Mesenchymal stem cell (in vitro differentiated cells and primary cell): ENCODE measurements at regions not wholly inside any gene's neighbourhood (a gene's known extent, or its start where the extent isn't known, plus 50 kb on each side); places are given as distances from the start of the nearest gene placed in this dataset.

Experiments
- DNase-seq: peaks from one replicate; pipeline ENCODE4 v3.0.0-alpha.2; 2013
- H2AFZ ChIP-seq: one replicate; pipeline ENCODE4 v1.6.1; 2013; ENCODE audit warnings: low read depth, mild to moderate bottlenecking, control low read depth, inconsistent platforms, low read length, moderate library complexity
- H2AK5ac ChIP-seq: 2 replicates; pipeline ENCODE4 v1.6.1; 2013; ENCODE audit warnings: low read length, moderate library complexity, mild to moderate bottlenecking, inconsistent platforms; ENCODE audit not compliant: severe bottlenecking
- H2BK120ac ChIP-seq: one replicate; pipeline ENCODE4 v1.6.1; 2013; ENCODE audit warnings: low read depth, mild to moderate bottlenecking, inconsistent platforms, low read length, moderate library complexity
- H2BK12ac ChIP-seq, 2 experiments: one replicate each; pipeline ENCODE4 v1.6.1; 2013; ENCODE audit warnings: inconsistent platforms in 2 of 2, low read length in 2 of 2, mild to moderate bottlenecking in 2 of 2, moderate library complexity in 2 of 2, control low read depth in 1 of 2
- H2BK15ac ChIP-seq: one replicate; pipeline ENCODE4 v1.6.1; 2013; ENCODE audit warnings: mild to moderate bottlenecking, low read depth, inconsistent platforms; ENCODE audit not compliant: poor library complexity, severe bottlenecking
- H2BK5ac ChIP-seq: 2 replicates; pipeline ENCODE4 v1.6.1; 2013; ENCODE audit warnings: low read depth, mild to moderate bottlenecking, low read length, control low read depth, inconsistent platforms; ENCODE audit not compliant: poor library complexity, severe bottlenecking
- H3K14ac ChIP-seq, 2 experiments: one replicate each; pipeline ENCODE4 v1.6.1; 2013; ENCODE audit warnings: inconsistent platforms in 2 of 2, low read length in 2 of 2, control low read depth in 1 of 2, mild to moderate bottlenecking in 1 of 2, moderate library complexity in 1 of 2
- H3K18ac ChIP-seq, 2 experiments: one replicate each; pipeline ENCODE4 v1.6.1; 2013; ENCODE audit warnings: inconsistent platforms in 2 of 2, low read length in 2 of 2, control low read depth in 1 of 2, low read depth in 1 of 2, mild to moderate bottlenecking in 1 of 2
- H3K23ac ChIP-seq, 2 experiments: one replicate each; pipeline ENCODE4 v1.6.1; 2013; ENCODE audit warnings: inconsistent platforms in 2 of 2, low read length in 2 of 2, mild to moderate bottlenecking in 2 of 2, moderate library complexity in 2 of 2, control low read depth in 1 of 2
- H3K27ac ChIP-seq: 2 replicates; pipeline ENCODE4 v1.5.1; 2013; ENCODE audit warnings: mild to moderate bottlenecking, moderate library complexity, low read length, control low read depth, inconsistent platforms; ENCODE audit not compliant: poor library complexity, severe bottlenecking
- H3K27me3 ChIP-seq, 2 experiments: 2 replicates each; pipeline versions ENCODE4 v1.6.1 to v1.7.0; 2013; ENCODE audit warnings: low read length in 2 of 2, mild to moderate bottlenecking in 2 of 2, moderate library complexity in 2 of 2, control low read depth in 1 of 2, inconsistent platforms in 1 of 2; ENCODE audit not compliant: control insufficient read depth in 1 of 2, insufficient read depth in 1 of 2
- H3K36me3 ChIP-seq, 2 experiments: 2 replicates each; pipeline versions ENCODE4 v1.6.1 to v1.7.0; 2013; ENCODE audit warnings: low read length in 2 of 2, control low read depth in 1 of 2, inconsistent platforms in 1 of 2, low read depth in 1 of 2, mild to moderate bottlenecking in 1 of 2; ENCODE audit not compliant: insufficient read depth in 2 of 2, control insufficient read depth in 1 of 2
- H3K4ac ChIP-seq, 2 experiments: one replicate each; pipeline ENCODE4 v1.6.1; 2013; ENCODE audit warnings: inconsistent platforms in 2 of 2, low read length in 2 of 2, mild to moderate bottlenecking in 2 of 2, moderate library complexity in 2 of 2, control low read depth in 1 of 2, low read depth in 1 of 2
- H3K4me1 ChIP-seq: 2 replicates; pipeline ENCODE4 v1.6.1; 2013; ENCODE audit warnings: low read depth, low read length, control low read depth; ENCODE audit not compliant: control insufficient read depth, insufficient read depth
- H3K4me2 ChIP-seq: 2 replicates; pipeline ENCODE4 v1.6.1; 2013; ENCODE audit warnings: low read length, mild to moderate bottlenecking, inconsistent platforms; ENCODE audit not compliant: poor library complexity, severe bottlenecking
- H3K4me3 ChIP-seq, 2 experiments: 2 replicates each; pipeline versions ENCODE4 v1.5.1 to v1.7.0; 2013; ENCODE audit warnings: low read length in 2 of 2, mild to moderate bottlenecking in 2 of 2, control low read depth in 1 of 2, low read depth in 1 of 2; ENCODE audit not compliant: insufficient read depth in 1 of 2
- H3K79me1 ChIP-seq: replicated peaks from 2 replicates; pipeline ENCODE4 v1.6.1; 2013; ENCODE audit warnings: mild to moderate bottlenecking, control low read depth, low read length, inconsistent platforms; ENCODE audit not compliant: poor library complexity, severe bottlenecking
- H3K9ac ChIP-seq: 2 replicates; pipeline ENCODE4 v1.7.0; 2013; ENCODE audit warnings: mild to moderate bottlenecking, low read length, moderate library complexity
- H3K9me3 ChIP-seq: 2 replicates; pipeline ENCODE4 v1.7.0; 2013; ENCODE audit warnings: mild to moderate bottlenecking, low read length; ENCODE audit not compliant: control insufficient read depth
- H4K8ac ChIP-seq: one replicate; pipeline ENCODE4 v1.6.1; 2013; ENCODE audit warnings: inconsistent platforms, mild to moderate bottlenecking, low read length, moderate library complexity
- H4K91ac ChIP-seq: one replicate; pipeline ENCODE4 v1.6.1; 2013; ENCODE audit warnings: mild to moderate bottlenecking, low read length, inconsistent platforms
- WGBS: methylation state at CpG from one replicate; pipeline ENCODE4 v1.1.7; 2013; ENCODE audit warnings: mixed read lengths; 5-methylcytosine and 5-hydroxymethylcytosine counted together

- H2BK120ac ChIP-seq = no peak overlapping the region
- no peak overlapping the region for H3K14ac ChIP-seq
- no peak overlapping the region for H3K23ac ChIP-seq
- no peak overlapping the region for H3K4ac ChIP-seq
- no peak overlapping the region for H4K8ac ChIP-seq
- H3K9me3 ChIP-seq = no peaks in the 10 kb centered on the region
- DNase-seq = no peak
- H3K9ac ChIP-seq = no peak overlapping the region
- H3K27me3 ChIP-seq = peaks cover 7 to 9% of the 10 kb centered on the region in 2 experiments
- 83% methylated on average over 7 of the region's 7 CpGs for WGBS
- H3K79me1 ChIP-seq = no peaks in the 10 kb centered on the region
- no peak overlapping the region for H3K27ac ChIP-seq
- no peaks in the 10 kb centered on the region for H3K36me3 ChIP-seq
- H3K4me2 ChIP-seq = no peak overlapping the region
- H3K4me3 ChIP-seq = no peak overlapping the region
- H2BK15ac ChIP-seq = no peak overlapping the region
- H2BK5ac ChIP-seq = no peak overlapping the region
- H4K91ac ChIP-seq = no peak overlapping the region
- H2AK5ac ChIP-seq = no peak overlapping the region
- no peak overlapping the region for H2BK12ac ChIP-seq
- no peak overlapping the region for H2AFZ ChIP-seq
- H3K18ac ChIP-seq = no peak overlapping the region
- no peaks in the 10 kb centered on the region for H3K4me1 ChIP-seq
Measured at GRCh38 chr15:98438907-98439306, 209.4 kb upstream of the IGF1R start.

GRCh38 chr15:98439523-98439942 is 208.8 kb upstream of the IGF1R start:
- DNase-seq = no peak
- Histone ChIP-seq H2AFZ (no peak overlapping the region), H2BK15ac (no peak overlapping the region), H4K91ac (no peak overlapping the region), H3K79me1 (no peaks in the 10 kb centered on the region), H2BK120ac (no peak overlapping the region), H3K36me3 (no peaks in the 10 kb centered on the region), H2BK12ac (no peak overlapping the region), H3K23ac (no peak overlapping the region), H4K8ac (no peak overlapping the region), H3K27ac (no peak overlapping the region), H3K27me3 (peaks cover 7 to 16% of the 10 kb centered on the region in 2 experiments), H3K4me1 (no peaks in the 10 kb centered on the region), H2AK5ac (no peak overlapping the region), H3K4ac (no peak overlapping the region), H3K9ac (no peak overlapping the region), H3K4me3 (no peak overlapping the region), H3K14ac (no peak overlapping the region), H3K18ac (no peak overlapping the region), H2BK5ac (no peak overlapping the region), H3K9me3 (no peaks in the 10 kb centered on the region), H3K4me2 (no peak overlapping the region)
- 70% methylated on average over 6 of the region's 6 CpGs for WGBS

GRCh38 chr15:98440917-98441316 is 207.4 kb upstream of the IGF1R start:
- no peaks in the 10 kb centered on the region for H3K79me1 ChIP-seq
- no peaks in the 10 kb centered on the region for H3K36me3 ChIP-seq
- H4K91ac ChIP-seq = no peak overlapping the region
- H3K4me2 ChIP-seq = no peak overlapping the region
- no peak overlapping the region for H2BK15ac ChIP-seq
- no peak overlapping the region for H2BK120ac ChIP-seq
- H3K9me3 ChIP-seq = no peaks in the 10 kb centered on the region
- DNase-seq = no peak
- H3K18ac ChIP-seq = no peak overlapping the region
- WGBS = 77% methylated on average over 8 of the region's 8 CpGs
- no peak overlapping the region for H2AK5ac ChIP-seq
- H3K27ac ChIP-seq = no peak overlapping the region
- H3K14ac ChIP-seq = no peak overlapping the region
- H4K8ac ChIP-seq = no peak overlapping the region
- H2BK12ac ChIP-seq = no peak overlapping the region
- no peak overlapping the region for H3K4me3 ChIP-seq
- no peak overlapping the region for H2BK5ac ChIP-seq
- H3K4ac ChIP-seq = no peak overlapping the region
- H3K27me3 ChIP-seq = peaks cover 9 to 24% of the 10 kb centered on the region in 2 experiments
- H2AFZ ChIP-seq = no peak overlapping the region
- H3K23ac ChIP-seq = no peak overlapping the region
- H3K9ac ChIP-seq = no peak overlapping the region
- H3K4me1 ChIP-seq = no peaks in the 10 kb centered on the region

GRCh38 chr15:98441599-98441998 is 206.7 kb upstream of the IGF1R start:
- Histone ChIP-seq H4K8ac (no peak overlapping the region), H3K79me1 (no peaks in the 10 kb centered on the region), H3K9ac (no peak overlapping the region), H3K4ac (no peak overlapping the region), H2BK120ac (no peak overlapping the region), H2BK12ac (no peak overlapping the region), H2AFZ (no peak overlapping the region), H3K36me3 (no peaks in the 10 kb centered on the region), H3K23ac (no peak overlapping the region), H3K27me3 (peaks cover 13 to 24% of the 10 kb centered on the region in 2 experiments), H3K4me1 (no peaks in the 10 kb centered on the region), H4K91ac (no peak overlapping the region), H3K9me3 (no peaks in the 10 kb centered on the region), H2BK15ac (no peak overlapping the region), H3K4me2 (no peak overlapping the region), H2AK5ac (no peak overlapping the region), H2BK5ac (no peak overlapping the region), H3K18ac (no peak overlapping the region), H3K14ac (no peak overlapping the region), H3K4me3 (no peak overlapping the region), H3K27ac (no peak overlapping the region)
- WGBS = 84% methylated on average over 2 of the region's 5 CpGs
- no peak for DNase-seq
